Esophagus squamous epithelium (tissue), 4 donors: ENCODE measurements at regions not wholly inside any gene's neighbourhood (a gene's known extent, or its start where the extent isn't known, plus 50 kb on each side); places are given as distances from the start of the nearest gene placed in this dataset.

Experiments used
- POLR2A ChIP-seq, 4 donors: fragments of 450-650 bp; IDR thresholded peaks; one replicate each; pipeline ENCODE4 v1.6.1; 2017; ENCODE audit warnings: antibody characterized with exemption in 4 of 4, mild to moderate bottlenecking in 4 of 4, moderate library complexity in 3 of 4
- TF ChIP-seq, protein P1 (sequence below), 6 experiments: fragments of 450-650 bp in 4 of 6; fragments of 200-600 bp in 2 of 6; sonication (generic) in 2 of 6; IDR thresholded peaks; one replicate each; pipeline ENCODE4 v1.5.1; 2016 to 2019; ENCODE audit warnings: antibody characterized with exemption in 6 of 6, mild to moderate bottlenecking in 4 of 6, moderate library complexity in 4 of 6

DNA sequence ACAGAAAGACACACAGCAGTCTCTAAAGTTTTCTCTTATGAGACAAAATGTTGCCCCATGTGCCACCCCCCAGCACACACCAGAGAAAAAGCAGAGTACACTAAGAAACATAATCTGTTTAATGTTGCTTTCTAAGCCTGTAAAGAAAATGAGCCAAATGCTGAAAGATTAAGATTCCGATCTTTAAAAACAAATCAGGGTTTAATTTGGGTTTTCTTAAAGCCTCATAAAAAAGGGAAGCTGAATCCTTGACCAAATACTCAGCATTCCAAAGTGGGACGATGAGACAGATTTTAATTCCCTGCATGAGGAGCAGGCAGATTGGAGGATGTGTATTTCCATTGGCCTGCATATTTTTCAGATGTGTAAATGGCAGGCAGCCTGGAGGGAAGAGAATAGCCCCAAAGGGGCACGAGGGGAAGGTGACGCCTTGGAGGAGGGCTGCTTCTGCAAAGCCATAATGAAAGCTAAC lies 118.4 kb downstream of the COPRS start:
- no peak for TF ChIP-seq POLR2A (IDR thresholded peaks at IDR 0.05)
- TF ChIP-seq, protein P1, sequence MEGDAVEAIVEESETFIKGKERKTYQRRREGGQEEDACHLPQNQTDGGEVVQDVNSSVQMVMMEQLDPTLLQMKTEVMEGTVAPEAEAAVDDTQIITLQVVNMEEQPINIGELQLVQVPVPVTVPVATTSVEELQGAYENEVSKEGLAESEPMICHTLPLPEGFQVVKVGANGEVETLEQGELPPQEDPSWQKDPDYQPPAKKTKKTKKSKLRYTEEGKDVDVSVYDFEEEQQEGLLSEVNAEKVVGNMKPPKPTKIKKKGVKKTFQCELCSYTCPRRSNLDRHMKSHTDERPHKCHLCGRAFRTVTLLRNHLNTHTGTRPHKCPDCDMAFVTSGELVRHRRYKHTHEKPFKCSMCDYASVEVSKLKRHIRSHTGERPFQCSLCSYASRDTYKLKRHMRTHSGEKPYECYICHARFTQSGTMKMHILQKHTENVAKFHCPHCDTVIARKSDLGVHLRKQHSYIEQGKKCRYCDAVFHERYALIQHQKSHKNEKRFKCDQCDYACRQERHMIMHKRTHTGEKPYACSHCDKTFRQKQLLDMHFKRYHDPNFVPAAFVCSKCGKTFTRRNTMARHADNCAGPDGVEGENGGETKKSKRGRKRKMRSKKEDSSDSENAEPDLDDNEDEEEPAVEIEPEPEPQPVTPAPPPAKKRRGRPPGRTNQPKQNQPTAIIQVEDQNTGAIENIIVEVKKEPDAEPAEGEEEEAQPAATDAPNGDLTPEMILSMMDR (IDR thresholded peaks at IDR 0.05), result no peak
